ENCODE measurements at regions not wholly inside any gene's neighbourhood (a gene's known extent, or its start where the extent isn't known, plus 50 kb on each side); places are given as distances from the start of the nearest gene placed in this dataset.

DNA sequence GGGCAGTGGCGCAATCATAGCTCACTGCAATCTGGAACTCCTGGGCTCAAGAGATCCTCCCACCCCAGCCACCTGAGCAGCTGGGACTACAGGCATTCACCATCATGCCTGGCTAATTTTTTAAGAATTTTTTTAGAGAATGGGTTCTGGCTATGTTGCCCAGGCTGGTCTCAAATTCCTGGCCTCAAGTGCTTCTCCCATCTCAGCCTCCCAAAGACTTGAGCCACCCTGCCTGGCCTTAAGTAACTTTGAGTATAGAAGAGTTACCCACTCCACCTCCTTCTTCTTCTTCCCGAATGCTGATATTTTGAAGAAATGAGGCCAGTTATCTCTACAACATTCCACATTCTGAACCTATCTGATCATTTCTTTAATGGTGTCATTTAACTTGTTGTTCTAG, 72.4 kb upstream of the WWC2 start:
- no peak for TF ChIP-seq EZH2 (IDR thresholded peaks at IDR 0.05; ENCODE audit: low read length, missing control alignments)
- TF ChIP-seq, protein P1, sequence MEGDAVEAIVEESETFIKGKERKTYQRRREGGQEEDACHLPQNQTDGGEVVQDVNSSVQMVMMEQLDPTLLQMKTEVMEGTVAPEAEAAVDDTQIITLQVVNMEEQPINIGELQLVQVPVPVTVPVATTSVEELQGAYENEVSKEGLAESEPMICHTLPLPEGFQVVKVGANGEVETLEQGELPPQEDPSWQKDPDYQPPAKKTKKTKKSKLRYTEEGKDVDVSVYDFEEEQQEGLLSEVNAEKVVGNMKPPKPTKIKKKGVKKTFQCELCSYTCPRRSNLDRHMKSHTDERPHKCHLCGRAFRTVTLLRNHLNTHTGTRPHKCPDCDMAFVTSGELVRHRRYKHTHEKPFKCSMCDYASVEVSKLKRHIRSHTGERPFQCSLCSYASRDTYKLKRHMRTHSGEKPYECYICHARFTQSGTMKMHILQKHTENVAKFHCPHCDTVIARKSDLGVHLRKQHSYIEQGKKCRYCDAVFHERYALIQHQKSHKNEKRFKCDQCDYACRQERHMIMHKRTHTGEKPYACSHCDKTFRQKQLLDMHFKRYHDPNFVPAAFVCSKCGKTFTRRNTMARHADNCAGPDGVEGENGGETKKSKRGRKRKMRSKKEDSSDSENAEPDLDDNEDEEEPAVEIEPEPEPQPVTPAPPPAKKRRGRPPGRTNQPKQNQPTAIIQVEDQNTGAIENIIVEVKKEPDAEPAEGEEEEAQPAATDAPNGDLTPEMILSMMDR (conservative IDR thresholded peaks at IDR 0.05 in 1 of 2, IDR thresholded peaks at IDR 0.05 in 1 of 2; ENCODE audit: low read depth in 1 of 2, low read length in 2 of 2) = no peak

Data from fibroblast of lung (primary cell).